Vagina (tissue), 2 donors: ENCODE measurements at regions not wholly inside any gene's neighbourhood (a gene's known extent, or its start where the extent isn't known, plus 50 kb on each side); places are given as distances from the start of the nearest gene placed in this dataset.
"Not testable (repeated sequence)": the region's sequence is repeated elsewhere in the genome, so short reads cannot be mapped to it uniquely, and the experiment has no call there.

Experiments
- CTCF ChIP-seq, 3 experiments: fragments of 450-650 bp in 2 of 3; fragments of 200-600 bp in 1 of 3; sonication (generic) in 1 of 3; IDR thresholded peaks; one replicate each; pipeline ENCODE4 v1.5.1; 2017 to 2019; ENCODE audit warnings: antibody characterized with exemption in 3 of 3, mild to moderate bottlenecking in 2 of 3, moderate library complexity in 2 of 3
- POLR2A ChIP-seq, 2 donors: fragments of 450-650 bp; IDR thresholded peaks; one replicate each; pipeline ENCODE4 v1.6.1; 2017; ENCODE audit warnings: antibody characterized with exemption in 2 of 2, mild to moderate bottlenecking in 2 of 2, moderate library complexity in 2 of 2
- POLR2AphosphoS5 ChIP-seq, 2 donors: sonication (generic); formaldehyde crosslinking; IDR thresholded peaks; one replicate each; pipeline ENCODE4 v1.9.0; 2017; ENCODE audit warnings: antibody characterized with exemption in 2 of 2, mild to moderate bottlenecking in 2 of 2, low read depth in 1 of 2; ENCODE audit not compliant: insufficient read depth in 1 of 2

- TF ChIP-seq POLR2A (IDR thresholded peaks at IDR 0.05); CTCF (IDR thresholded peaks at IDR 0.05); POLR2AphosphoS5 (IDR thresholded peaks at IDR 0.05; ENCODE audit: insufficient read depth in 1 of 2, low read depth in 1 of 2): not testable (repeated sequence)
Measured at GRCh38 chr5:71404936-71405335, 50.5 kb upstream of the BDP1 start.
